ENCODE measurements at regions not wholly inside any gene's neighbourhood (a gene's known extent, or its start where the extent isn't known, plus 50 kb on each side); places are given as distances from the start of the nearest gene placed in this dataset.

- no peaks in the 10 kb centered on the region for H4K20me1 ChIP-seq (ENCODE audit: control insufficient read depth, extremely low read depth, insufficient read depth, low read length)
- dilution Hi-C loops (cut with MboI; ENCODE audit: extremely low pct_ligation_motif_present, low sequenced_read_pairs), result no loop called here
- no peak overlapping the region for H3K27ac ChIP-seq (ENCODE audit: control insufficient read depth, insufficient read depth, low read length)
- H3K36me3 ChIP-seq (ENCODE audit: control insufficient read depth in 2 of 2, extremely low read depth in 1 of 2, insufficient read depth in 2 of 2, low read length in 2 of 2), result no peaks in the 10 kb centered on the region
- DNase-seq (ENCODE audit: low read depth, low spot score) (no peak), FAIRE-seq (no peak)
- H3K9me3 ChIP-seq (ENCODE audit: control insufficient read depth, low read depth, low read length), result no peaks in the 10 kb centered on the region
- TF ChIP-seq CTCF (optimal IDR thresholded peaks at IDR 0.05 in 1 of 3, IDR thresholded peaks at IDR 0.05 in 1 of 3, conservative IDR thresholded peaks at IDR 0.05 in 1 of 3; ENCODE audit: extremely low read depth in 1 of 3, insufficient read depth in 2 of 3, low read length in 3 of 3), result no peak
- no peak for TF ChIP-seq EZH2 (IDR thresholded peaks at IDR 0.05; ENCODE audit: low read length)
- no peaks in the 10 kb centered on the region for H3K4me1 ChIP-seq (ENCODE audit: control insufficient read depth, extremely low read depth, insufficient read depth, low read length)
- H3K9ac ChIP-seq (ENCODE audit: control insufficient read depth, extremely low read depth, insufficient read depth, low read length), result no peak overlapping the region
- no peak overlapping the region for H2AFZ ChIP-seq (ENCODE audit: control insufficient read depth, low read length)
- no peaks in the 10 kb centered on the region for H3K79me2 ChIP-seq (ENCODE audit: control insufficient read depth, insufficient read depth, low read length)
- no peak overlapping the region for H3K4me3 ChIP-seq (ENCODE audit: control insufficient read depth in 2 of 3, extremely low read depth in 1 of 3, insufficient read depth in 2 of 3, low read depth in 1 of 3, low read length in 3 of 3)
- no peak overlapping the region for H3K4me2 ChIP-seq (ENCODE audit: control insufficient read depth, extremely low read depth, insufficient read depth, low read depth, low read length)
- H3K9me1 ChIP-seq (ENCODE audit: control insufficient read depth, extremely low read depth, insufficient read depth, low read length), result no peaks in the 10 kb centered on the region
- peaks cover 4% of the 10 kb centered on the region for H3K27me3 ChIP-seq (ENCODE audit: control insufficient read depth, extremely low read depth, insufficient read depth, low read length)
These were observed 166.8 kb upstream of the MTNR1B start for GRCh38 chr11:92802644-92803043.

DNA sequence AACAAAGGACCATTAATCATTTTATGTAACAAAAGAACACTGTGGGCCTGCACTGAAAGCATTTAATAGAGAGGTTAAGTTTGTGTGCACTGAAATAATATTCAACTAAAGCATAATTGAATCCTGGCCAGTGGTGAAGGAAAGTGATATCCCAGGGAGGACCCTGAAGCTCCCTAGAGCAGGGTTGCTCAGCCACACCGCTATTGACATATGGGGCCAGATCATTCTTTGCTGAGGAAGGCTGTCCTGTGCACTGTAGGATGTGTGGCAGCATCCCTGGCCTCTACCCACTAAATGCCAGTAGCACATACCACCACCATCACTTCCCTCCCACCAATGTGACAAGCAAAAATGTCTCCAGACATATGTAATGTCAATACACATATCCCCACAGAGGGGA is 166.1 kb upstream of the MTNR1B start:
- H3K36me3 ChIP-seq (ENCODE audit: control insufficient read depth in 2 of 2, extremely low read depth in 1 of 2, insufficient read depth in 2 of 2, low read length in 2 of 2), result no peaks in the 10 kb centered on the region
- no peaks in the 10 kb centered on the region for H3K4me1 ChIP-seq (ENCODE audit: control insufficient read depth, extremely low read depth, insufficient read depth, low read length)
- TF ChIP-seq EZH2 (IDR thresholded peaks at IDR 0.05; ENCODE audit: low read length), result no peak
- TF ChIP-seq CTCF (optimal IDR thresholded peaks at IDR 0.05 in 1 of 3, IDR thresholded peaks at IDR 0.05 in 1 of 3, conservative IDR thresholded peaks at IDR 0.05 in 1 of 3; ENCODE audit: extremely low read depth in 1 of 3, insufficient read depth in 2 of 3, low read length in 3 of 3), result no peak
- no peak overlapping the region for H3K4me3 ChIP-seq (ENCODE audit: control insufficient read depth in 2 of 3, extremely low read depth in 1 of 3, insufficient read depth in 2 of 3, low read depth in 1 of 3, low read length in 3 of 3)
- H3K9me3 ChIP-seq (ENCODE audit: control insufficient read depth, low read depth, low read length), result no peaks in the 10 kb centered on the region
- no peak overlapping the region for H3K4me2 ChIP-seq (ENCODE audit: control insufficient read depth, extremely low read depth, insufficient read depth, low read depth, low read length)
- no peaks in the 10 kb centered on the region for H3K79me2 ChIP-seq (ENCODE audit: control insufficient read depth, insufficient read depth, low read length)
- dilution Hi-C loops (cut with MboI; ENCODE audit: extremely low pct_ligation_motif_present, low sequenced_read_pairs), result no loop called here
- no peak overlapping the region for H2AFZ ChIP-seq (ENCODE audit: control insufficient read depth, low read length)
- H3K9ac ChIP-seq (ENCODE audit: control insufficient read depth, extremely low read depth, insufficient read depth, low read length), result no peak overlapping the region
- no peak for FAIRE-seq
- DNase-seq (ENCODE audit: low read depth, low spot score), result no peak
- H3K27ac ChIP-seq (ENCODE audit: control insufficient read depth, insufficient read depth, low read length), result no peak overlapping the region
- no peaks in the 10 kb centered on the region for H3K9me1 ChIP-seq (ENCODE audit: control insufficient read depth, extremely low read depth, insufficient read depth, low read length)
- H3K27me3 ChIP-seq (ENCODE audit: control insufficient read depth, extremely low read depth, insufficient read depth, low read length), result peaks cover 4% of the 10 kb centered on the region
- H4K20me1 ChIP-seq (ENCODE audit: control insufficient read depth, extremely low read depth, insufficient read depth, low read length), result no peaks in the 10 kb centered on the region

Measured in keratinocyte (primary cell).